ENCODE measurements at regions not wholly inside any gene's neighbourhood (a gene's known extent, or its start where the extent isn't known, plus 50 kb on each side); places are given as distances from the start of the nearest gene placed in this dataset.

GRCh38 chr10:88186335-88186734 is 322.9 kb downstream of the PTEN start:
- no peak overlapping the region for H3K4me3 Mint-ChIP-seq
- peaks cover 5% of the 10 kb centered on the region for H3K4me1 Mint-ChIP-seq
- ATAC-seq: no peak
- DNase-seq: no peak
- no peak overlapping the region for H3K27ac Mint-ChIP-seq
- H3K36me3 Mint-ChIP-seq (ENCODE audit: low read depth): no peaks in the 10 kb centered on the region
- H3K9me3 Mint-ChIP-seq: no peaks in the 10 kb centered on the region
- no peaks in the 10 kb centered on the region for H3K27me3 Mint-ChIP-seq

- no peak overlapping the region for H3K4me3 Mint-ChIP-seq
- no peaks in the 10 kb centered on the region for H3K36me3 Mint-ChIP-seq (ENCODE audit: low read depth)
- no peaks in the 10 kb centered on the region for H3K27me3 Mint-ChIP-seq
- no peak overlapping the region for H3K27ac Mint-ChIP-seq
- no peaks in the 10 kb centered on the region for H3K9me3 Mint-ChIP-seq
- peaks cover 5% of the 10 kb centered on the region for H3K4me1 Mint-ChIP-seq
- DNase-seq (no peak), ATAC-seq (no peak)
Observed at GRCh38 chr10:88187472-88187871, 324.0 kb downstream of the PTEN start.

DNA sequence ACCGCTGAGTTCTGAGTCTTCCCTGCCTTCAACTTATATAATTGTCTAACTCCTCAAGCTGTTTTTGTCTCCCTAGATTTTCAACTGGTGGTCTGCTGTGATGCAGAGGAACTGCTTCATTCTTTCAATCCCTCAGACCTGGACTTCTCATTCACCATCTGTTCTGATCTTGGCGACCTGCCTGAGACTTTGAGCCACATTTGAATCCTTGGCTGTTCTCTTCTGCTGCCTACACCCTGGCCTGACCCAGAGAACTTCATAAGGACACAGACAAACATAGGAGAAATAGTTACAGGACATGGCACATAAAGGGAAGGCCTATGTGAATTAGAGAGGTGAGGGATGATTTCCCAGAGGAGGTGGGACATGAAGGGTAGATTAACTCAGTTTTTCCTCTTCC is 326.7 kb downstream of the PTEN start:
- DNase-seq: no peak
- ATAC-seq: no peak
- H3K36me3 Mint-ChIP-seq (ENCODE audit: low read depth): no peaks in the 10 kb centered on the region
- no peak overlapping the region for H3K27ac Mint-ChIP-seq
- H3K27me3 Mint-ChIP-seq: no peaks in the 10 kb centered on the region
- no peak overlapping the region for H3K4me3 Mint-ChIP-seq
- H3K9me3 Mint-ChIP-seq: no peaks in the 10 kb centered on the region
- peaks cover 27% of the 10 kb centered on the region for H3K4me1 Mint-ChIP-seq

- no peaks in the 10 kb centered on the region for H3K9me3 Mint-ChIP-seq
- peaks cover 33% of the 10 kb centered on the region for H3K4me1 Mint-ChIP-seq
- no peak overlapping the region for H3K27ac Mint-ChIP-seq
- no peak overlapping the region for H3K4me3 Mint-ChIP-seq
- no peak for DNase-seq
- no peak for ATAC-seq
- H3K27me3 Mint-ChIP-seq: no peaks in the 10 kb centered on the region
- H3K36me3 Mint-ChIP-seq (ENCODE audit: low read depth): no peaks in the 10 kb centered on the region
Observed at GRCh38 chr10:88190540-88191235, 327.3 kb downstream of the PTEN start.

DNA sequence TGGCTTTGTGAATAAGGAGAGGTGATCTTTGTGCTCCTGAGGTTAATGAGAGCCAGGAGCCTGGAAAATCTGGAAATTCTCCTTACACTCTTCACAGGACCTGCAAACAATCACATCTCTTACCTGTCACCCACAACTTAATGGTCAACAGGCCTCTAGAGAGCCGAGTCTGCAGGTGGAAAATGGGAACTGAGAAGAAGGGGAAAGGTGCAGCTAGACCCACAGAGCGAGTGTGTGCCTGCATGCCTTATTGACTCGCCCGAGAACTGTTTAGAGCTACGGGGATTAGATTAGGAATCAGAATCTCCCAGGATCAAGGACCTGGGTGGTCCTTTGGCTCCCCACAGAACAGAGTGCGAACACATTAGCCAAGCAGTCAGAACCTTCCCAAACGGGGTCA is 329.6 kb downstream of the PTEN start:
- H3K4me1 Mint-ChIP-seq: peaks cover 43% of the 10 kb centered on the region
- no peak overlapping the region for H3K4me3 Mint-ChIP-seq

GRCh38 chr10:88194041-88194887 is 330.8 kb downstream of the PTEN start:
- peak; percentile 12 for DNase-seq
- H3K4me3 Mint-ChIP-seq: peak overlapping the region; percentile 19
- H3K9me3 Mint-ChIP-seq: peaks cover 4% of the 10 kb centered on the region
- peak; percentile 87 for ATAC-seq
- H3K27me3 Mint-ChIP-seq: no peaks in the 10 kb centered on the region
- H3K27ac Mint-ChIP-seq: peak overlapping the region; percentile 32
- peaks cover 43% of the 10 kb centered on the region for H3K4me1 Mint-ChIP-seq
- H3K36me3 Mint-ChIP-seq (ENCODE audit: low read depth): no peaks in the 10 kb centered on the region

More for the DNA sequence above, 329.6 kb downstream of the PTEN start:
- ATAC-seq: no peak
- H3K9me3 Mint-ChIP-seq: no peaks in the 10 kb centered on the region
- H3K27ac Mint-ChIP-seq: no peak overlapping the region
- no peaks in the 10 kb centered on the region for H3K27me3 Mint-ChIP-seq
- no peaks in the 10 kb centered on the region for H3K36me3 Mint-ChIP-seq (ENCODE audit: low read depth)
- no peak for DNase-seq

- Mint-ChIP-seq H3K36me3 (ENCODE audit: low read depth) (no peaks in the 10 kb centered on the region), H3K27ac (no peak overlapping the region), H3K4me1 (peaks cover 43% of the 10 kb centered on the region), H3K9me3 (peaks cover 4% of the 10 kb centered on the region), H3K4me3 (no peak overlapping the region), H3K27me3 (no peaks in the 10 kb centered on the region)
- DNase-seq (no peak), ATAC-seq (no peak)
Observed at GRCh38 chr10:88194961-88195367, 331.5 kb downstream of the PTEN start.

DNA sequence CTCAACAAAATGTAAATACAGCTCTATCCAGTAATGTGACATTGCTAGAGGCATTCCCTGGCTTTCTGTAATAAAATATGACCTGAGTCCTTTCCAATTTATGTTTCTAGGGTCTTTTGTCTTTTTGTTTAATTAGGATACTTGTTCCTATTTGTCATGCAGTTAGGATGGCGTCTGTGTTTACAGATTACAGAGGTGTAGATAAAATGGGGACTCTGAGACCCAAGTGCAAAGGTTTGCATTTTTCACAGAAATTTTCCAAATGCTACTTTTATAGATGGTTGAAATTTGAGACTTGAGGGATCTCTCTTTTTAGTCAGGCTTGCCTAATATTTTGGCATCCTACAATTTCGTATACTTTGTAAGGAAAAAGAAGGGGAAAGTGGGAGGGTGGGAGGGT is 332.4 kb downstream of the PTEN start:
- no peaks in the 10 kb centered on the region for H3K36me3 Mint-ChIP-seq (ENCODE audit: low read depth)
- ATAC-seq (no peak), DNase-seq (no peak)
- H3K9me3 Mint-ChIP-seq: peaks cover 4% of the 10 kb centered on the region
- H3K4me1 Mint-ChIP-seq: peaks cover 43% of the 10 kb centered on the region
- H3K27me3 Mint-ChIP-seq: no peaks in the 10 kb centered on the region
- no peak overlapping the region for H3K4me3 Mint-ChIP-seq
- H3K27ac Mint-ChIP-seq: no peak overlapping the region

DNA sequence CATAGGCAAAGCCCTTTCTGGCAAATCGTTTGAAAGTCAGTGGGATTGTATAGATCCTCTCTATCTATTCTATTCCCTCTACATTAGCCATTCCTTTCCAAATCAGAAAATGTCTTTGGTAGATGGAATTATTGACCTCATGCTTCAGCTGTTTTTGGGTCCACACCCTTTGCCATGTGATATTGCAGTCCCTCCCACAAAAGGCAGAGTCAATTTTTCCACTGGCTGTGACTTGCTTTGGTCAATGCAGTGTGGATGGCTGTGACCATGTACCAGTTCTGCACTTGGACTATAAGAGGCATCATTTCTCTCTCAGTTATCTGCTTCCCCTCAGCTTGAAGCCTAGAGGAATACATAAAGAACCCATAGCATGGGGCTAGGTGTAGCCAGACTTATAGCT is 332.9 kb downstream of the PTEN start:
- Mint-ChIP-seq H3K27me3 (no peaks in the 10 kb centered on the region), H3K4me1 (peaks cover 43% of the 10 kb centered on the region), H3K27ac (no peak overlapping the region), H3K4me3 (no peak overlapping the region), H3K36me3 (ENCODE audit: low read depth) (no peaks in the 10 kb centered on the region), H3K9me3 (peaks cover 4% of the 10 kb centered on the region)
- DNase-seq (no peak), ATAC-seq (no peak)

DNA sequence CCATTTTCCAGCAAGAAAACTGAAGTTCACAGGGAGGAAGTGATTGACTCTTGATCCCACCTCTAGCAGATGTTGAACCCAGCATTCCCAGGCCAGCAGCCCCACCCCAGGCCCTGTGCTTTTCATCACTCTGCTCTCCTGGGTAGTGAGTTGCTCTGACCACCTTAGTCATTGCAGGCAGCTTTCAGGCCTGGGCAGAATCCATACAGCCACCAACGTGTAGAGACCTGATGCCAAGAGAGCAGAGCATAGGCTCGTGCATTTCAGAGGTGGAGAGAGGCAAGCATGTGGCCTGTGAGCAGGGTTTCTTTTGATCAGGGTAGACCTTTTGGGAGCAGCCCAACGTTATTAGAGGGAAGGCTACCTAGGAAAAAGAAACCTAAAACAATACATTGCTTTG is 334.6 kb downstream of the PTEN start:
- H3K27ac Mint-ChIP-seq: no peak overlapping the region

DNA sequence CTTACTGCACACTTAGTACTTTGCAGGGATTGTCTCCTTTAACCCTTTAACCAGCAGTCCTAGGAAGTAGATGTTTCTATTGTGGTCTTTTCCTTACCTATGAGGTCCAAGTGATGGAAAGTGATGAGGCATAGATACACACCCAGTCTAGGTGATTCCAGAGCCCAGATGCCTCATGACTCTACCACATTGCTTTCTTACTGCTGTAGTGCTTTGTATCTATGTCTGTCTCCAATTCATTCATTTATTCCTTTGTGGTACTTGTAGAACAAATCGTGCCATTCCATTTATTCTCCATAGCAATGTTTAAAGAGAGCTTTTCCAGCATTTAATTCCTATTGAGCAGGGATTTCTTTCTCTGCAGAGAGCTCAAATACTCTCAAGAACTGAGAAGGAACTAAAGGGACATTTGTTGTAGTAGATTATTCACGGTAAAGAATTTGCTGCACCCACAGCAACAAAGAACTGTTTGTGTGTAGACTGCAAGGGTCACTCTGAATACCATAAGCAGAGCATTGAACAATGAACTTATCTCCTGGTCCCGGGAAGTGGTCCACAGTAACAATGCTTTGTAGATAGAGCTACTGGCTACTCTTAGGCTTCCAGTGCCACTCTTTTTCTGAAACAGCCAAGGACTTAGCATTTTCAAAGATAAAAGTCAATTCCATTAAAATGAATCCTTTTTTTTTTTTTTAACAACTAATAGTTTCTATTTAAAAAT is 337.0 kb downstream of the PTEN start:
- DNase-seq (no peak), ATAC-seq (no peak)
- no peaks in the 10 kb centered on the region for H3K27me3 Mint-ChIP-seq
- H3K27ac Mint-ChIP-seq: no peak overlapping the region
- peaks cover 4% of the 10 kb centered on the region for H3K9me3 Mint-ChIP-seq
- H3K36me3 Mint-ChIP-seq (ENCODE audit: low read depth): no peaks in the 10 kb centered on the region
- no peak overlapping the region for H3K4me3 Mint-ChIP-seq
- peaks cover 12% of the 10 kb centered on the region for H3K4me1 Mint-ChIP-seq

More for the DNA sequence above, 334.6 kb downstream of the PTEN start:
- Mint-ChIP-seq H3K4me3 (no peak overlapping the region), H3K9me3 (peaks cover 4% of the 10 kb centered on the region), H3K36me3 (ENCODE audit: low read depth) (no peaks in the 10 kb centered on the region), H3K27me3 (no peaks in the 10 kb centered on the region), H3K4me1 (peaks cover 37% of the 10 kb centered on the region)
- DNase-seq (no peak), ATAC-seq (no peak)

DNA sequence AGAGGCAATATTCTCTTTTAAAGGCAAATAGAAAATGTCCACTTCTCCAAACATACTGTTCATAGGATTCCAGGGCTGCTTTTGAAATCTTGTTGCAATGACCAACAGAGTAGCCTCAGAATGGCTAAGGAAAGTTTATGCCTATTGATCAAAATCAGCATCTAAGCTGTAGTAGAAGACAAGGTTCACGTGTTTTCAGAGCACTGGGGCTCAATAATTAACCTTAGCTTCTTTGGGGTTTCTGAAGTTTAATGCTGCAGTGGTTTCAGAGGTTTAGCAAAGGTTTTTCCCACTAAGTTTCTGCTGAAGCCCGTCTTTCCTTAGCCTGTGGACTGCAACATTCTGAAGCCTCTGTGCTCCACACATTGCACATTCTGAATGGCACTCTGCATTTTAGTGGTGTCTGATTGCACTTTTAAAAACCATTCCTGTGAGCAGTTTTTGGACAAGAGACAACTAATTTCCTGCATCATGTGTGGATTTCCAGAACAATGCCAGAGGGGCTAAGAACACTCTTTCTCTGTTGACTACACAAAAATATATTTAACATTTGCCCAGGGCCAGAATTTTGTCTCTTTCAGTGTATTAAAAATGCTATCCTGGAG is 342.5 kb downstream of the PTEN start:
- ATAC-seq: no peak
- DNase-seq: no peak
- Mint-ChIP-seq H3K27ac (no peak overlapping the region), H3K4me1 (peaks cover 4% of the 10 kb centered on the region), H3K36me3 (ENCODE audit: low read depth) (no peaks in the 10 kb centered on the region), H3K4me3 (no peak overlapping the region), H3K9me3 (no peaks in the 10 kb centered on the region), H3K27me3 (no peaks in the 10 kb centered on the region)

DNA sequence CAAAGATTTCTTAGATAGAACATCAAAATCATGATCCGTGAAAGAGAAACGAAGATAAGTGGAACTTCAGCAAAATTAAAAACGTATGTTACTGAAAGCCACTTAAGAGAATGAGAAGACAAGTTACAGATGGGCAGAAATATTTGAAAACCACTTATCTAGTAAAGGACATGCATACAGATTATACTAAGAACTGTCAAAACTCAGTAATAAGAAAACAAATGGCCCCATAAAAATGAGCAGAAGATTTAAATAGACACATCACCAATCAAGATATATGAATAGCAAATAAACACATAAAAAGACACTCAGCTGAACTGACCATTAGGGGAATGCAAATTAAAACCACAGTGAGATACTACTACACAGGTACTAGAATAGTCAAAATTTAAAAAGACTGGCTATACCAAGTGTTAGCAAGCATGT is 343.7 kb downstream of the PTEN start:
- Mint-ChIP-seq H3K4me1 (peaks cover 15% of the 10 kb centered on the region), H3K9me3 (no peaks in the 10 kb centered on the region)
- no peak for DNase-seq

GRCh38 chr10:88209231-88209630 is 345.8 kb downstream of the PTEN start:
- no peak overlapping the region for H3K4me3 Mint-ChIP-seq
- H3K36me3 Mint-ChIP-seq (ENCODE audit: low read depth): no peaks in the 10 kb centered on the region
- peaks cover 17% of the 10 kb centered on the region for H3K4me1 Mint-ChIP-seq
- DNase-seq: no peak
- H3K27ac Mint-ChIP-seq: no peak overlapping the region
- H3K27me3 Mint-ChIP-seq: no peaks in the 10 kb centered on the region
- no peaks in the 10 kb centered on the region for H3K9me3 Mint-ChIP-seq
- ATAC-seq: no peak

More for the DNA sequence above, 343.7 kb downstream of the PTEN start:
- Mint-ChIP-seq H3K4me3 (no peak overlapping the region), H3K27ac (no peak overlapping the region), H3K36me3 (ENCODE audit: low read depth) (no peaks in the 10 kb centered on the region), H3K27me3 (no peaks in the 10 kb centered on the region)
- ATAC-seq: no peak
